ENCODE measurements at regions not wholly inside any gene's neighbourhood (a gene's known extent, or its start where the extent isn't known, plus 50 kb on each side); places are given as distances from the start of the nearest gene placed in this dataset.
"Not testable (repeated sequence)": the region's sequence is repeated elsewhere in the genome, so short reads cannot be mapped to it uniquely, and the experiment has no call there.

DNA sequence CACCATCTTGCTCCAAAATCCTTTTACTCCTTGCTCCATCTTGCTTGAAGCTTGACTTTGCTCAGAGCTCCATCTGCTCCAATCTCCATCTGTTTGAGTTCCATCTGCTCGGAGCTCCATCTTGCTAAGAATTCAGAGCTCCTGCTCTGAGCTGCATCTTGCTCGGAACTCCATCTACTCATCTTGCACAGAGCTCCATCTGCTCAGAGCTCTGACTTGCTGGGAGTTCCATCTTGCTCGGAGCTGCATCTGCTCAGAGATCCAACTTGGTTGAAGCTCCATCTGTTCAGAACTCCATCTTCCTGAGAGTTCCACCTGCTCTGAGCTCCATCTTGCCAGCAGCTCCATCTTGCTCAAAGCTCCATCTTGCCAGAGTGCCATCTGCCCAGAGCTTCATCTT lies 80.6 kb upstream of the ZNF98 start:
- H2AFZ ChIP-seq (ENCODE audit: low read length) = no peak overlapping the region
- H4K20me1 ChIP-seq (ENCODE audit: insufficient read depth, low read length, poor library complexity, severe bottlenecking) = no peaks in the 10 kb centered on the region
- no peaks in the 10 kb centered on the region for H3K9me2 ChIP-seq (replicated peaks; ENCODE audit: low read depth, low read length)
- H3K27me3 ChIP-seq (ENCODE audit: insufficient read depth, low read length, poor library complexity, severe bottlenecking) = no peaks in the 10 kb centered on the region
- no peaks in the 10 kb centered on the region for H3F3A ChIP-seq (ENCODE audit: low read depth)
- peaks cover 24% of the 10 kb centered on the region; the same call in 1 of the 2 replicates for H3K9me3 ChIP-seq (ENCODE audit: insufficient read depth, low read depth, low read length)
- no peaks in the 10 kb centered on the region for H3K4me1 ChIP-seq (ENCODE audit: insufficient read depth, low read length, poor library complexity, severe bottlenecking)
- H3K79me2 ChIP-seq (ENCODE audit: insufficient read depth, low read length) = no peaks in the 10 kb centered on the region
- H3K4me3 ChIP-seq (ENCODE audit: low read length, poor library complexity, severe bottlenecking) = no peak overlapping the region
- H3K4me2 ChIP-seq (ENCODE audit: low read depth, low read length, poor library complexity, severe bottlenecking) = no peak overlapping the region
- no peak for TF ChIP-seq EZH2phosphoT487 (IDR thresholded peaks at IDR 0.05; ENCODE audit: borderline replicate concordance)
- TF ChIP-seq, protein P1, sequence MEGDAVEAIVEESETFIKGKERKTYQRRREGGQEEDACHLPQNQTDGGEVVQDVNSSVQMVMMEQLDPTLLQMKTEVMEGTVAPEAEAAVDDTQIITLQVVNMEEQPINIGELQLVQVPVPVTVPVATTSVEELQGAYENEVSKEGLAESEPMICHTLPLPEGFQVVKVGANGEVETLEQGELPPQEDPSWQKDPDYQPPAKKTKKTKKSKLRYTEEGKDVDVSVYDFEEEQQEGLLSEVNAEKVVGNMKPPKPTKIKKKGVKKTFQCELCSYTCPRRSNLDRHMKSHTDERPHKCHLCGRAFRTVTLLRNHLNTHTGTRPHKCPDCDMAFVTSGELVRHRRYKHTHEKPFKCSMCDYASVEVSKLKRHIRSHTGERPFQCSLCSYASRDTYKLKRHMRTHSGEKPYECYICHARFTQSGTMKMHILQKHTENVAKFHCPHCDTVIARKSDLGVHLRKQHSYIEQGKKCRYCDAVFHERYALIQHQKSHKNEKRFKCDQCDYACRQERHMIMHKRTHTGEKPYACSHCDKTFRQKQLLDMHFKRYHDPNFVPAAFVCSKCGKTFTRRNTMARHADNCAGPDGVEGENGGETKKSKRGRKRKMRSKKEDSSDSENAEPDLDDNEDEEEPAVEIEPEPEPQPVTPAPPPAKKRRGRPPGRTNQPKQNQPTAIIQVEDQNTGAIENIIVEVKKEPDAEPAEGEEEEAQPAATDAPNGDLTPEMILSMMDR (conservative IDR thresholded peaks at IDR 0.05; ENCODE audit: low read length) = no peak
- H3K9ac ChIP-seq (ENCODE audit: low read depth, low read length, poor library complexity, severe bottlenecking) = no peak overlapping the region
- H3K36me3 ChIP-seq (ENCODE audit: insufficient read depth, low read length) = no peaks in the 10 kb centered on the region

DNA sequence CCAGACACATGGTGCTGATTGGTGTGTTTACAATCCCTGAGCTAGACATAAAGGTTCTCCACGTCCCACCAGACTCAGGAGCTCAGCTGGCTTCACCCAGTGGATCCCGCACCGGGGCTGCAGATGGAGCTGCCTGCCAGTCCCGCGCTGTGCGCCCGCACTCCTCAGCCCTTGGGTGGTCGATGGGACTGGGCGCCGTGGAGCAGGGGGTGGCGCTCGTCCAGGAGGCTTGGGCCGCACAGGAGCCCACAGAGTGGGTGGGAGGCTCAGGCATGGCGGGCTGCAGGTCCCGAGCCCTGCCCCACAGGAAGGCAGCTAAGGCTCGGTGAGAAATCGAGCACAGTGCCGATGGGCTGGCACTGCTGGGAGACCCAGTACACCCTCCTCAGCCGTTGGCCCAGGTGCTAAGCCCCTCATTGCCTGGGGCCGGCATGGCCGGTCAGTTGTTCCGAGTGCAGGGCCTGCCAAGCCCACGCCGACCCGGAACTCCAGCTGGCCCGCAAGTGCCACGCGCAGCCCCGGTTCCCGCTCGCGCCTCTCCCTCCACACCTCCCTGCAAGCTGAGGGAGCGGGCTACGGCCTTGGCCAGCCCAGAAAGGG lies 76.8 kb upstream of the ZNF98 start:
- H3K4me1 ChIP-seq (ENCODE audit: insufficient read depth, low read length, poor library complexity, severe bottlenecking); H3K79me2 ChIP-seq (ENCODE audit: insufficient read depth, low read length); H3F3A ChIP-seq (ENCODE audit: low read depth); H3K36me3 ChIP-seq (ENCODE audit: insufficient read depth, low read length); H3K4me3 ChIP-seq (ENCODE audit: low read length, poor library complexity, severe bottlenecking); H3K9ac ChIP-seq (ENCODE audit: low read depth, low read length, poor library complexity, severe bottlenecking); H2AFZ ChIP-seq (ENCODE audit: low read length); H3K27me3 ChIP-seq (ENCODE audit: insufficient read depth, low read length, poor library complexity, severe bottlenecking); H4K20me1 ChIP-seq (ENCODE audit: insufficient read depth, low read length, poor library complexity, severe bottlenecking); H3K9me2 ChIP-seq (replicated peaks; ENCODE audit: low read depth, low read length); H3K4me2 ChIP-seq (ENCODE audit: low read depth, low read length, poor library complexity, severe bottlenecking): not testable (repeated sequence)
- H3K9me3 ChIP-seq (ENCODE audit: insufficient read depth, low read depth, low read length) = peaks cover 22% of the 10 kb centered on the region; the same call in 1 of the 2 replicates

DNA sequence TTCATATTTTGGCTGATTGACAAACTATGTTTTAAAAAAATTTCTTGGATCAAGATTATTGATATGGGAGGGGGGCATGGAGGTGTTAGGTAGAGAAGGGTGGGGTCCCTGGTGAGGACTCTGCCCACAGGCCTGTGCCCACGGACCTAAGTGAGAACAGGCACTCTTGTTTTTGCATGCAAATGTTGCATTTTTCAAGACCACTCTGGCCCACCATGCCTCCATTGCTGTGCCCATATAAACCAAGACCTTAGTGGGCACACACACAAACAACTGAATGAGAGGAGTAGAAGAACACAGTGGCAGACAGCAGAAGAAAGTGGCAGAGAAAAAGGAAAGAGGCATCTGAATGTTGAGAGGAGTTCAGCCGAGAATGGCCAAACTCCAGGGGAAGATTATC lies 69.6 kb upstream of the ZNF98 start:
- no peaks in the 10 kb centered on the region for H3K9me2 ChIP-seq (replicated peaks; ENCODE audit: low read depth, low read length)
- H3K9ac ChIP-seq (ENCODE audit: low read depth, low read length, poor library complexity, severe bottlenecking) = no peak overlapping the region
- no peak overlapping the region for H2AFZ ChIP-seq (ENCODE audit: low read length)
- no peaks in the 10 kb centered on the region for H3F3A ChIP-seq (ENCODE audit: low read depth)
- H3K27me3 ChIP-seq (ENCODE audit: insufficient read depth, low read length, poor library complexity, severe bottlenecking) = no peaks in the 10 kb centered on the region
- H3K4me1 ChIP-seq (ENCODE audit: insufficient read depth, low read length, poor library complexity, severe bottlenecking) = no peaks in the 10 kb centered on the region
- peaks cover 17% of the 10 kb centered on the region; the same call in 1 of the 2 replicates for H3K9me3 ChIP-seq (ENCODE audit: insufficient read depth, low read depth, low read length)
- no peaks in the 10 kb centered on the region for H3K36me3 ChIP-seq (ENCODE audit: insufficient read depth, low read length)
- H3K79me2 ChIP-seq (ENCODE audit: insufficient read depth, low read length) = no peaks in the 10 kb centered on the region
- H3K4me2 ChIP-seq (ENCODE audit: low read depth, low read length, poor library complexity, severe bottlenecking) = no peak overlapping the region
- no peak overlapping the region for H3K4me3 ChIP-seq (ENCODE audit: low read length, poor library complexity, severe bottlenecking)
- TF ChIP-seq, protein P1 (conservative IDR thresholded peaks at IDR 0.05; ENCODE audit: low read length) = no peak
- no peak for TF ChIP-seq EZH2phosphoT487 (IDR thresholded peaks at IDR 0.05; ENCODE audit: borderline replicate concordance)
- H4K20me1 ChIP-seq (ENCODE audit: insufficient read depth, low read length, poor library complexity, severe bottlenecking) = no peaks in the 10 kb centered on the region

DNA sequence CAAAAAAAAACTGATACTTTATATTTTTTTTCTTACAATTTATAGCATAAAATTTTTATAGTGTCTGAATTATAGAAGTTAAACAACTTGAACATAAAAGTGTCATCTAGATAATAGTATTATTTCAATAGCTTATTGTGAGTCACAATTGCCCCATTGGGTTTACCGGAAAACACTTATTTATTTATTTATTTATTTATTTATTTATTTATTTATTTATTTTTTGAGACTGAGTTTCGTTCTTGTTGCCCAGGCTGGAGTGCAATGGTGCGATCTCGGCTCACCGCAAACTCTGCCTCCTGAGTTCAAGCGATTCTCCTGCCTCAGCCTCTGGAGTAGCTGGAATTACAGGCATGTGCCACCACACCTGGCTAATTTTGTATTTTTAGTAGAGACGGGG lies 61.4 kb upstream of the ZNF98 start:
- H3K36me3 ChIP-seq (ENCODE audit: insufficient read depth, low read length); H3K27me3 ChIP-seq (ENCODE audit: insufficient read depth, low read length, poor library complexity, severe bottlenecking); H4K20me1 ChIP-seq (ENCODE audit: insufficient read depth, low read length, poor library complexity, severe bottlenecking); H3F3A ChIP-seq (ENCODE audit: low read depth); H3K4me3 ChIP-seq (ENCODE audit: low read length, poor library complexity, severe bottlenecking); H3K4me2 ChIP-seq (ENCODE audit: low read depth, low read length, poor library complexity, severe bottlenecking); H3K9ac ChIP-seq (ENCODE audit: low read depth, low read length, poor library complexity, severe bottlenecking); H3K79me2 ChIP-seq (ENCODE audit: insufficient read depth, low read length); H3K4me1 ChIP-seq (ENCODE audit: insufficient read depth, low read length, poor library complexity, severe bottlenecking); H2AFZ ChIP-seq (ENCODE audit: low read length); H3K9me2 ChIP-seq (replicated peaks; ENCODE audit: low read depth, low read length): not testable (repeated sequence)
- peaks cover 15% of the 10 kb centered on the region; the same call in 1 of the 2 replicates for H3K9me3 ChIP-seq (ENCODE audit: insufficient read depth, low read depth, low read length)
